GM23338 (cell line): ENCODE measurements at regions not wholly inside any gene's neighbourhood (a gene's known extent, or its start where the extent isn't known, plus 50 kb on each side); places are given as distances from the start of the nearest gene placed in this dataset.

Experiments used
- ATAC-seq: fragments of 200-7000 bp; cut with Tn5 transposase; 3 replicates; pipeline ENCODE4 v1.9.1; 2020
- DNase-seq: peaks from one replicate; pipeline ENCODE4 v3.0.0-alpha.2; 2015; ENCODE audit warnings: low spot score
- H2AFZ ChIP-seq: fragments of 200-600 bp; sonication (generic); 2 replicates; pipeline ENCODE4 v1.8.0; 2016; ENCODE audit warnings: antibody characterized with exemption, mild to moderate bottlenecking, moderate library complexity
- H3F3A ChIP-seq: fragments of 200-600 bp; sonication (generic); replicated peaks from 2 replicates; pipeline ENCODE4 v1.8.0; 2017; ENCODE audit warnings: antibody characterized with exemption, mixed run types, low read depth
- H3K27ac ChIP-seq: fragments of 200-600 bp; sonication (generic); 2 replicates; pipeline ENCODE4 v1.6.1; 2016; ENCODE audit warnings: low read depth
- H3K27me3 ChIP-seq: fragments of 200-600 bp; sonication (generic); 2 replicates; pipeline ENCODE4 v1.8.0; 2016; ENCODE audit warnings: mild to moderate bottlenecking, mixed run types, moderate library complexity; ENCODE audit not compliant: insufficient read depth
- H3K36me3 ChIP-seq: fragments of 200-600 bp; sonication (generic); 2 replicates; pipeline ENCODE4 v1.8.0; 2016; ENCODE audit warnings: mild to moderate bottlenecking; ENCODE audit not compliant: insufficient read depth
- H3K4me1 ChIP-seq: fragments of 200-600 bp; sonication (generic); 2 replicates; pipeline ENCODE4 v1.8.0; 2016; ENCODE audit warnings: mild to moderate bottlenecking, moderate library complexity; ENCODE audit not compliant: insufficient read depth
- H3K4me2 ChIP-seq: fragments of 200-600 bp; sonication (generic); 2 replicates; pipeline ENCODE4 v1.7.1; 2017; ENCODE audit warnings: mixed run types
- H3K4me3 ChIP-seq: fragments of 200-600 bp; sonication (generic); 2 replicates; pipeline ENCODE4 v1.6.1; 2016; ENCODE audit warnings: mixed run types
- H3K79me2 ChIP-seq: fragments of 200-600 bp; sonication (generic); replicated peaks from 2 replicates; pipeline ENCODE4 v1.8.0; 2017; ENCODE audit warnings: mild to moderate bottlenecking; ENCODE audit not compliant: insufficient read depth
- H3K9me2 ChIP-seq: fragments of 200-600 bp; sonication (generic); 2 replicates; pipeline ENCODE4 v1.8.0; 2017; ENCODE audit not compliant: insufficient read depth
- H4K20me1 ChIP-seq: fragments of 200-600 bp; sonication (generic); replicated peaks from 2 replicates; pipeline ENCODE4 v1.8.0; 2017; ENCODE audit warnings: mild to moderate bottlenecking; ENCODE audit not compliant: insufficient read depth
- H3K27ac Mint-ChIP-seq: 2 replicates; pipeline ENCODE4 v1.8.0; 2020; ENCODE audit warnings: inconsistent platforms, mild to moderate bottlenecking, moderate library complexity, mixed read lengths
- H3K27me3 Mint-ChIP-seq: 3 replicates; pipeline ENCODE4 v1.8.0; 2022; ENCODE audit warnings: low read depth, mild to moderate bottlenecking, moderate library complexity, mixed read lengths, inconsistent platforms; ENCODE audit not compliant: insufficient read depth, poor library complexity
- H3K36me3 Mint-ChIP-seq: 3 replicates; pipeline ENCODE4 v1.8.0; 2021; ENCODE audit warnings: low read depth, mild to moderate bottlenecking, inconsistent platforms, moderate library complexity, mixed read lengths
- H3K4me1 Mint-ChIP-seq: 3 replicates; pipeline ENCODE4 v1.8.0; 2020; ENCODE audit warnings: mild to moderate bottlenecking, inconsistent platforms, mixed read lengths
- H3K4me3 Mint-ChIP-seq: 3 replicates; pipeline ENCODE4 v1.8.0; 2021; ENCODE audit warnings: moderate library complexity, mild to moderate bottlenecking, inconsistent platforms, mixed read lengths
- H3K9me3 Mint-ChIP-seq: 3 replicates; pipeline ENCODE4 v1.8.0; 2020; ENCODE audit warnings: moderate library complexity, mild to moderate bottlenecking, inconsistent platforms, mixed read lengths
- CREB1 ChIP-seq: fragments of 250-450 bp; sonication (Bioruptor Pico); IDR thresholded peaks from 2 replicates; pipeline ENCODE4 v1.5.0; 2020; ENCODE audit warnings: low read depth, mild to moderate bottlenecking, moderate library complexity
- CTCF ChIP-seq, 2 experiments: fragments of 200-600 bp in 1 of 2; sonication (generic) in 1 of 2; conservative IDR thresholded peaks; 2 replicates each; pipeline versions ENCODE4 v1.5.1 to v1.6.1; 2016 to 2017; ENCODE audit warnings: antibody characterized with exemption in 2 of 2, low read depth in 2 of 2, mild to moderate bottlenecking in 2 of 2, moderate library complexity in 1 of 2
- ETS1 ChIP-seq: IDR thresholded peaks from 2 replicates; pipeline ENCODE4 v1.6.1; 2016; ENCODE audit warnings: antibody characterized with exemption
- EZH2 ChIP-seq: fragments of 200-600 bp; sonication (generic); IDR thresholded peaks from one replicate; pipeline ENCODE4 v1.8.0; 2017; ENCODE audit warnings: antibody characterized with exemption, mild to moderate bottlenecking, low read depth; ENCODE audit not compliant: unreplicated experiment
- EZH2phosphoT487 ChIP-seq: fragments of 200-600 bp; sonication (generic); IDR thresholded peaks from one replicate; pipeline ENCODE4 v1.8.1; 2018; ENCODE audit warnings: antibody characterized with exemption; ENCODE audit not compliant: unreplicated experiment
- JUNB ChIP-seq: IDR thresholded peaks from one replicate; pipeline ENCODE4 v1.6.1; 2016; ENCODE audit warnings: antibody characterized with exemption; ENCODE audit not compliant: unreplicated experiment
- POLR2AphosphoS5 ChIP-seq: IDR thresholded peaks from 2 replicates; pipeline ENCODE4 v1.6.1; 2016; ENCODE audit warnings: antibody characterized with exemption, low read depth
- STAT1 ChIP-seq: IDR thresholded peaks from one replicate; pipeline ENCODE4 v1.6.1; 2016; ENCODE audit warnings: antibody characterized with exemption; ENCODE audit not compliant: unreplicated experiment
- ZNF114 ChIP-seq: fragments of 250-450 bp; sonication (Bioruptor Pico); IDR thresholded peaks from 2 replicates; pipeline ENCODE4 v1.5.0; 2020; ENCODE audit warnings: mild to moderate bottlenecking, moderate library complexity
- ZNF331 ChIP-seq: fragments of 250-450 bp; sonication (Bioruptor Pico); IDR thresholded peaks from 2 replicates; pipeline ENCODE4 v1.5.0; 2020; ENCODE audit warnings: low read depth, mild to moderate bottlenecking, moderate library complexity
- ZNF462 ChIP-seq: fragments of 250-450 bp; sonication (Bioruptor Pico); IDR thresholded peaks from 2 replicates; pipeline ENCODE4 v1.5.0; 2020; ENCODE audit warnings: mild to moderate bottlenecking, moderate library complexity

- TF ChIP-seq ZNF462 (CRISPR knock-in tag), result no peak
- TF ChIP-seq ETS1, result no peak
Observed at GRCh38 chr11:44451706-44452105, 113.8 kb upstream of the CD82 start (continued).

- no peaks in the 10 kb centered on the region for H3K4me1 Mint-ChIP-seq
- Histone ChIP-seq H3K27me3 (no peaks in the 10 kb centered on the region), H3F3A (no peaks in the 10 kb centered on the region), H2AFZ (peak overlapping the region; percentile 14; the same call in 1 of the 2 replicates), H3K27ac (no peak overlapping the region), H3K9me2 (no peaks in the 10 kb centered on the region), H4K20me1 (no peaks in the 10 kb centered on the region), H3K4me1 (no peaks in the 10 kb centered on the region), H3K4me3 (no peak overlapping the region), H3K36me3 (no peaks in the 10 kb centered on the region; the same call in 1 of the 2 replicates), H3K4me2 (no peak overlapping the region), H3K79me2 (no peaks in the 10 kb centered on the region)
- no peaks in the 10 kb centered on the region for H3K36me3 Mint-ChIP-seq
- ATAC-seq (no peak), DNase-seq (no peak)
- H3K9me3 Mint-ChIP-seq, result no peaks in the 10 kb centered on the region
- peaks cover 13% of the 10 kb centered on the region for H3K27me3 Mint-ChIP-seq
- no peak overlapping the region for H3K27ac Mint-ChIP-seq
- no peak overlapping the region for H3K4me3 Mint-ChIP-seq
- TF ChIP-seq EZH2 (no peak), ZNF331 (CRISPR knock-in tag) (no peak), CREB1 (CRISPR knock-in tag) (no peak), CTCF (conservative IDR thresholded peaks at IDR 0.05; ENCODE audit: low read depth in 2 of 2) (no peak), POLR2AphosphoS5 (no peak), EZH2phosphoT487 (no peak), ETS1 (no peak), STAT1 (no peak), ZNF114 (CRISPR knock-in tag) (no peak), JUNB (no peak)
Observed at GRCh38 chr11:44452827-44453572, 112.5 kb upstream of the CD82 start.
